Activated T-cell treated with anti-CD3 and anti-CD28 coated beads, Interleukin-2, amount 50 U/mL, for 1 hour (primary cell): ENCODE measurements at regions not wholly inside any gene's neighbourhood (a gene's known extent, or its start where the extent isn't known, plus 50 kb on each side); places are given as distances from the start of the nearest gene placed in this dataset.
"Not testable (repeated sequence)": the region's sequence is repeated elsewhere in the genome, so short reads cannot be mapped to it uniquely, and the experiment has no call there.

ENCODE experiments used
- DNase-seq: peaks from one replicate; pipeline ENCODE4 v3.0.0-alpha.2; 2020

GRCh38 chr6:25127076-25127837, 151.9 kb upstream of the CARMIL1 start:
- no peak for DNase-seq

GRCh38 chr6:25130518-25130917, 148.7 kb upstream of the CARMIL1 start:
- no peak for DNase-seq

GRCh38 chr6:25132934-25133333, 146.2 kb upstream of the CARMIL1 start:
- no peak for DNase-seq

- DNase-seq: no peak
These were observed 145.6 kb upstream of the CARMIL1 start for GRCh38 chr6:25133568-25133967.

GRCh38 chr6:25136854-25137253, 142.3 kb upstream of the CARMIL1 start:
- DNase-seq: no peak

- DNase-seq: no peak
These were observed 141.7 kb upstream of the CARMIL1 start for GRCh38 chr6:25137480-25137879.

GRCh38 chr6:25137916-25138232, 141.3 kb upstream of the CARMIL1 start:
- DNase-seq: peak; percentile 45

- peak; percentile 62 for DNase-seq
These were observed 140.8 kb upstream of the CARMIL1 start for GRCh38 chr6:25138233-25138933.

GRCh38 chr6:25138934-25139415, 140.2 kb upstream of the CARMIL1 start:
- no peak for DNase-seq

GRCh38 chr6:25139608-25140007, 139.6 kb upstream of the CARMIL1 start:
- DNase-seq: not testable (repeated sequence)

- no peak for DNase-seq
These were observed 136.7 kb upstream of the CARMIL1 start for GRCh38 chr6:25142506-25142905.

GRCh38 chr6:25144919-25145318, 134.3 kb upstream of the CARMIL1 start:
- no peak for DNase-seq

- no peak for DNase-seq
These were observed 132.0 kb upstream of the CARMIL1 start for GRCh38 chr6:25147223-25147622.

- DNase-seq: no peak
These were observed 129.1 kb upstream of the CARMIL1 start for GRCh38 chr6:25150031-25150430.

- DNase-seq: no peak
These were observed 128.3 kb upstream of the CARMIL1 start for GRCh38 chr6:25150863-25151262.

GRCh38 chr6:25153079-25153478, 126.1 kb upstream of the CARMIL1 start:
- no peak for DNase-seq

- no peak for DNase-seq
These were observed 125.1 kb upstream of the CARMIL1 start for GRCh38 chr6:25154034-25154596.

GRCh38 chr6:25155211-25155610, 124.0 kb upstream of the CARMIL1 start:
- no peak for DNase-seq

- no peak for DNase-seq
These were observed 123.1 kb upstream of the CARMIL1 start for GRCh38 chr6:25156123-25156522.

- no peak for DNase-seq
These were observed 122.0 kb upstream of the CARMIL1 start for GRCh38 chr6:25157183-25157582.

GRCh38 chr6:25157842-25158241, 121.3 kb upstream of the CARMIL1 start:
- no peak for DNase-seq

GRCh38 chr6:25160134-25160533, 119.0 kb upstream of the CARMIL1 start:
- not testable (repeated sequence) for DNase-seq

- no peak for DNase-seq
These were observed 114.0 kb upstream of the CARMIL1 start for GRCh38 chr6:25165177-25165576.

GRCh38 chr6:25165800-25166199, 113.4 kb upstream of the CARMIL1 start:
- DNase-seq: no peak
